Upper lobe of right lung (tissue), 1 donor: ENCODE measurements at regions not wholly inside any gene's neighbourhood (a gene's known extent, or its start where the extent isn't known, plus 50 kb on each side); places are given as distances from the start of the nearest gene placed in this dataset.
"Not testable (repeated sequence)": the region's sequence is repeated elsewhere in the genome, so short reads cannot be mapped to it uniquely, and the experiment has no call there.

Experiments used
- ATAC-seq: fragments of 200-7000 bp; cut with Tn5 transposase; one replicate; pipeline ENCODE4 v1.9.1; 2020; ENCODE audit warnings: mild to moderate bottlenecking, moderate library complexity
- DNase-seq: peaks from one replicate; pipeline ENCODE4 v3.0.0-alpha.2; 2020
- H3K27ac ChIP-seq: fragments of 200-600 bp; one replicate; pipeline ENCODE4 v1.8.0; 2022
- H3K27me3 ChIP-seq: fragments of 200-600 bp; one replicate; pipeline ENCODE4 v1.8.0; 2022; ENCODE audit warnings: mild to moderate bottlenecking
- H3K36me3 ChIP-seq: fragments of 200-600 bp; one replicate; pipeline ENCODE4 v1.8.0; 2022
- H3K4me1 ChIP-seq: fragments of 200-600 bp; one replicate; pipeline ENCODE4 v1.8.0; 2022
- H3K4me3 ChIP-seq: fragments of 200-600 bp; one replicate; pipeline ENCODE4 v1.8.0; 2022; ENCODE audit warnings: mild to moderate bottlenecking
- H3K9me3 ChIP-seq: fragments of 200-600 bp; one replicate; pipeline ENCODE4 v1.8.0; 2022
- intact Hi-C: fragments of 100-400 bp; cut with DNase I; formaldehyde crosslinking; loops from one replicate; pipeline ENCODE4 v1.11.0; 2022
- TF ChIP-seq, protein P1 (sequence below): fragments of 200-600 bp; IDR thresholded peaks from one replicate; pipeline ENCODE4 v1.8.0; 2022; ENCODE audit warnings: antibody characterized with exemption
- donor health status: DM: no; HTN: yes; CAD: no; lungs with severe emphysema.

DNA sequence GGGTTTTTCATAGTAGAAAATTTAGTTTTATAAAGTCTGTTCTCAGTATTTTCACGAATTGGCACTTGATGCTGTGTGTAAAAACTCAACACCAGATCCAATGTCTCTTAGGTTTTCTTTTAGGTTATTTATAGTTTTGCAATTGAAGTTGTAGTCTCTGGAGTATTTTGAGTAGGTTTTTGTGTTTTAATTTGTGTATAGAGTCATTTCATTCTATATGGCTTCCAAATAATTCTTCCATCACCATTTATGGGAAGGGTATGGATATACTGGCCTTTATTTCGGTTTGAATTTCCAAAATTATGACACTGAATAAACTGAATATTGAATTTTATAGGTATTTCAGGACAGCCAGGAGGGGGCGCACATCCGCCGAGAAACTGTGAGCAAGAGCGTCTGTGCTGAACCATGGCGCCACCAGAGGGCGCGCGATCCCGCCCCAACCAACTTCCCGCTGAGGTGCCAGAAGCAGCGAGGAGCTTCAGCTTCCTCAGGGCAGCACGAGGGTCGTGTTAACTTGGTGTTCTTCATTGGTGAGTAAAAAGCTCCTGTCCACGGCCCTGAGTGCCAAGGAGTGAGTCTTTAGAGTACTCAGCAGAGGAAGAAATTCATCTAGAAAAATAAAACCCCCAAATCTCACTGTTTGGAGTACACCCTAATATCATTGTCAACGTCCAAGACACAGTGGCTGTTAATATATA lies 207.5 kb downstream of the LMLN start:
- H3K27me3 ChIP-seq, H3K9me3 ChIP-seq, ATAC-seq, H3K4me3 ChIP-seq, H3K27ac ChIP-seq, H3K36me3 ChIP-seq, H3K4me1 ChIP-seq, intact Hi-C loops: not testable (repeated sequence)
- DNase-seq = peak; percentile 83
- TF ChIP-seq, protein P1, sequence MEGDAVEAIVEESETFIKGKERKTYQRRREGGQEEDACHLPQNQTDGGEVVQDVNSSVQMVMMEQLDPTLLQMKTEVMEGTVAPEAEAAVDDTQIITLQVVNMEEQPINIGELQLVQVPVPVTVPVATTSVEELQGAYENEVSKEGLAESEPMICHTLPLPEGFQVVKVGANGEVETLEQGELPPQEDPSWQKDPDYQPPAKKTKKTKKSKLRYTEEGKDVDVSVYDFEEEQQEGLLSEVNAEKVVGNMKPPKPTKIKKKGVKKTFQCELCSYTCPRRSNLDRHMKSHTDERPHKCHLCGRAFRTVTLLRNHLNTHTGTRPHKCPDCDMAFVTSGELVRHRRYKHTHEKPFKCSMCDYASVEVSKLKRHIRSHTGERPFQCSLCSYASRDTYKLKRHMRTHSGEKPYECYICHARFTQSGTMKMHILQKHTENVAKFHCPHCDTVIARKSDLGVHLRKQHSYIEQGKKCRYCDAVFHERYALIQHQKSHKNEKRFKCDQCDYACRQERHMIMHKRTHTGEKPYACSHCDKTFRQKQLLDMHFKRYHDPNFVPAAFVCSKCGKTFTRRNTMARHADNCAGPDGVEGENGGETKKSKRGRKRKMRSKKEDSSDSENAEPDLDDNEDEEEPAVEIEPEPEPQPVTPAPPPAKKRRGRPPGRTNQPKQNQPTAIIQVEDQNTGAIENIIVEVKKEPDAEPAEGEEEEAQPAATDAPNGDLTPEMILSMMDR = peak; percentile 73

DNA sequence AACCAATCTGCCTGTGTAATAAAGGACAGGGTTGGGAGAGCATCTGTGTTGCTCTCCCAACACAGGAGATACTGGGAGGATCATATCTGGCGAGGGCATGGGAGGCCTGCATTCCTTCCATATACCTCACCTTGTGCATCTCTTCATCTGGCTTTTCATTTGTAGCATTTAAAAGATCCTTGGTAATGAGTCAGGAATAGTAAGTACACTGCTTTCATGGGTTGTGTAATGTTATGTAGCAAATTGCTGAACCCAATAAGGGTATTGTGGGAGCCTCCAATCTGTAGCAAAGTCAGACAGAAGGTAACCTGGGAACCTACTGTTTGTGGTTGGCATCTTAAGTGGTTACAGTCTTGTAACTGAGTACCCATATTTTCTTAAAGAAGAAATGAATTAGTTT lies 210.8 kb downstream of the LMLN start:
- ATAC-seq, H3K9me3 ChIP-seq, intact Hi-C loops, H3K4me1 ChIP-seq, H3K27ac ChIP-seq, H3K4me3 ChIP-seq, H3K36me3 ChIP-seq, H3K27me3 ChIP-seq, DNase-seq: not testable (repeated sequence)

GRCh38 chr3:198173080-198173479 lies 213.1 kb downstream of the LMLN start:
- DNase-seq, H3K4me3 ChIP-seq, H3K9me3 ChIP-seq, H3K36me3 ChIP-seq, ATAC-seq, H3K27me3 ChIP-seq, H3K4me1 ChIP-seq, H3K27ac ChIP-seq, intact Hi-C loops: not testable (repeated sequence)

GRCh38 chr3:198173929-198174574 lies 214.0 kb downstream of the LMLN start:
- intact Hi-C loops, H3K36me3 ChIP-seq, H3K27me3 ChIP-seq, H3K4me3 ChIP-seq, ATAC-seq, H3K9me3 ChIP-seq, DNase-seq, H3K27ac ChIP-seq, H3K4me1 ChIP-seq: not testable (repeated sequence)
